ENCODE measurements at regions not wholly inside any gene's neighbourhood (a gene's known extent, or its start where the extent isn't known, plus 50 kb on each side); places are given as distances from the start of the nearest gene placed in this dataset.

- TF ChIP-seq, protein P1, sequence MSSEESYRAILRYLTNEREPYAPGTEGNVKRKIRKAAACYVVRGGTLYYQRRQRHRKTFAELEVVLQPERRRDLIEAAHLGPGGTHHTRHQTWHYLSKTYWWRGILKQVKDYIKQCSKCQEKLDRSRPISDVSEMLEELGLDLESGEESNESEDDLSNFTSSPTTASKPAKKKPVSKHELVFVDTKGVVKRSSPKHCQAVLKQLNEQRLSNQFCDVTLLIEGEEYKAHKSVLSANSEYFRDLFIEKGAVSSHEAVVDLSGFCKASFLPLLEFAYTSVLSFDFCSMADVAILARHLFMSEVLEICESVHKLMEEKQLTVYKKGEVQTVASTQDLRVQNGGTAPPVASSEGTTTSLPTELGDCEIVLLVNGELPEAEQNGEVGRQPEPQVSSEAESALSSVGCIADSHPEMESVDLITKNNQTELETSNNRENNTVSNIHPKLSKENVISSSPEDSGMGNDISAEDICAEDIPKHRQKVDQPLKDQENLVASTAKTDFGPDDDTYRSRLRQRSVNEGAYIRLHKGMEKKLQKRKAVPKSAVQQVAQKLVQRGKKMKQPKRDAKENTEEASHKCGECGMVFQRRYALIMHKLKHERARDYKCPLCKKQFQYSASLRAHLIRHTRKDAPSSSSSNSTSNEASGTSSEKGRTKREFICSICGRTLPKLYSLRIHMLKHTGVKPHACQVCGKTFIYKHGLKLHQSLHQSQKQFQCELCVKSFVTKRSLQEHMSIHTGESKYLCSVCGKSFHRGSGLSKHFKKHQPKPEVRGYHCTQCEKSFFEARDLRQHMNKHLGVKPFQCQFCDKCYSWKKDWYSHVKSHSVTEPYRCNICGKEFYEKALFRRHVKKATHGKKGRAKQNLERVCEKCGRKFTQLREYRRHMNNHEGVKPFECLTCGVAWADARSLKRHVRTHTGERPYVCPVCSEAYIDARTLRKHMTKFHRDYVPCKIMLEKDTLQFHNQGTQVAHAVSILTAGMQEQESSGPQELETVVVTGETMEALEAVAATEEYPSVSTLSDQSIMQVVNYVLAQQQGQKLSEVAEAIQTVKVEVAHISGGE (CRISPR knock-in tag; IDR thresholded peaks at IDR 0.05): no peak
- no peak for TF ChIP-seq ATF4 (CRISPR knock-in tag; IDR thresholded peaks at IDR 0.05)
Measured at GRCh38 chr13:108439556-108439955, 170.0 kb downstream of the TNFSF13B start (continued).

- no peak for DNase-seq (ENCODE audit: extremely low read depth in 1 of 4, low spot score in 3 of 4)
- intact Hi-C loops (cut with micrococcal nuclease): no loop called here
- WGBS (ENCODE audit: insufficient coverage, low coverage, missing lambda C conversion rate): 11% methylated on average over 6 of the region's 6 CpGs
- TF ChIP-seq YY1 (IDR thresholded peaks at IDR 0.05; ENCODE audit: borderline replicate concordance in 1 of 3, control insufficient read depth in 1 of 3, extremely low read depth in 1 of 3, insufficient read depth in 3 of 3, insufficient read length in 1 of 3, insufficient replicate concordance in 2 of 3, low read depth in 1 of 3, low read length in 2 of 3) (no peak), KDM2B (CRISPR knock-in tag; IDR thresholded peaks at IDR 0.05) (no peak), RFX5 (IDR thresholded peaks at IDR 0.05; ENCODE audit: low read depth, low read length) (no peak), POLR2AphosphoS2 (IDR thresholded peaks at IDR 0.05; ENCODE audit: low read length) (no peak), SP1 (CRISPR knock-in tag; IDR thresholded peaks at IDR 0.05) (no peak), ZNF217 (CRISPR knock-in tag; IDR thresholded peaks at IDR 0.05) (no peak), FOXM1 (IDR thresholded peaks at IDR 0.05; ENCODE audit: low read depth) (no peak), FOXM1 (CRISPR knock-in tag; IDR thresholded peaks at IDR 0.05; ENCODE audit: low read depth) (no peak)
- TF ChIP-seq, protein P2, sequence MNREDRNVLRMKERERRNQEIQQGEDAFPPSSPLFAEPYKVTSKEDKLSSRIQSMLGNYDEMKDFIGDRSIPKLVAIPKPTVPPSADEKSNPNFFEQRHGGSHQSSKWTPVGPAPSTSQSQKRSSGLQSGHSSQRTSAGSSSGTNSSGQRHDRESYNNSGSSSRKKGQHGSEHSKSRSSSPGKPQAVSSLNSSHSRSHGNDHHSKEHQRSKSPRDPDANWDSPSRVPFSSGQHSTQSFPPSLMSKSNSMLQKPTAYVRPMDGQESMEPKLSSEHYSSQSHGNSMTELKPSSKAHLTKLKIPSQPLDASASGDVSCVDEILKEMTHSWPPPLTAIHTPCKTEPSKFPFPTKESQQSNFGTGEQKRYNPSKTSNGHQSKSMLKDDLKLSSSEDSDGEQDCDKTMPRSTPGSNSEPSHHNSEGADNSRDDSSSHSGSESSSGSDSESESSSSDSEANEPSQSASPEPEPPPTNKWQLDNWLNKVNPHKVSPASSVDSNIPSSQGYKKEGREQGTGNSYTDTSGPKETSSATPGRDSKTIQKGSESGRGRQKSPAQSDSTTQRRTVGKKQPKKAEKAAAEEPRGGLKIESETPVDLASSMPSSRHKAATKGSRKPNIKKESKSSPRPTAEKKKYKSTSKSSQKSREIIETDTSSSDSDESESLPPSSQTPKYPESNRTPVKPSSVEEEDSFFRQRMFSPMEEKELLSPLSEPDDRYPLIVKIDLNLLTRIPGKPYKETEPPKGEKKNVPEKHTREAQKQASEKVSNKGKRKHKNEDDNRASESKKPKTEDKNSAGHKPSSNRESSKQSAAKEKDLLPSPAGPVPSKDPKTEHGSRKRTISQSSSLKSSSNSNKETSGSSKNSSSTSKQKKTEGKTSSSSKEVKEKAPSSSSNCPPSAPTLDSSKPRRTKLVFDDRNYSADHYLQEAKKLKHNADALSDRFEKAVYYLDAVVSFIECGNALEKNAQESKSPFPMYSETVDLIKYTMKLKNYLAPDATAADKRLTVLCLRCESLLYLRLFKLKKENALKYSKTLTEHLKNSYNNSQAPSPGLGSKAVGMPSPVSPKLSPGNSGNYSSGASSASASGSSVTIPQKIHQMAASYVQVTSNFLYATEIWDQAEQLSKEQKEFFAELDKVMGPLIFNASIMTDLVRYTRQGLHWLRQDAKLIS (CRISPR knock-in tag; IDR thresholded peaks at IDR 0.05): no peak
Measured at GRCh38 chr13:108444448-108444847, 174.9 kb downstream of the TNFSF13B start.

More at GRCh38 chr13:108444448-108444847, 174.9 kb downstream of the TNFSF13B start:
- H4K20me1 ChIP-seq (replicated peaks; ENCODE audit: control insufficient read depth, insufficient read depth, low read length): no peaks in the 10 kb centered on the region
- H3K27me3 ChIP-seq (ENCODE audit: control insufficient read depth in 2 of 2, insufficient read depth in 2 of 2, low read length in 2 of 2): no peaks in the 10 kb centered on the region
- in situ Hi-C loops (cut with MboI): no loop called here
- H3K79me2 ChIP-seq (ENCODE audit: control insufficient read depth, insufficient read depth, low read length): no peaks in the 10 kb centered on the region
- no peak overlapping the region for H3K9ac ChIP-seq (ENCODE audit: insufficient read depth in 1 of 2, low read depth in 2 of 2, low read length in 2 of 2)
- no peak overlapping the region for H3K27ac ChIP-seq (ENCODE audit: extremely low read depth, low read depth, low read length)
- no TSS peak for BruUV-seq (replicated peaks)
- H3K4me1 ChIP-seq (replicated peaks in 1 of 2; ENCODE audit: control insufficient read depth in 2 of 2, insufficient read depth in 2 of 2, low read length in 2 of 2): no peaks in the 10 kb centered on the region
- POLR2A ChIA-PET: no interaction called here
- FAIRE-seq (no peak), ATAC-seq (no peak)
- CTCF ChIA-PET (ENCODE audit: low intra/inter-chr PET ratio): no interaction called here
- no peak overlapping the region for H2AFZ ChIP-seq (ENCODE audit: low read depth, low read length)
- H3K9me3 ChIP-seq (replicated peaks; ENCODE audit: control insufficient read depth, insufficient read depth, low read depth, low read length): no peaks in the 10 kb centered on the region
- no peak overlapping the region for H3K4me2 ChIP-seq (ENCODE audit: insufficient read depth, low read length)
- no peak overlapping the region for H3K4me3 ChIP-seq
- H3K9me1 ChIP-seq (ENCODE audit: control insufficient read depth, insufficient read depth, low read length): no peaks in the 10 kb centered on the region
- no peaks in the 10 kb centered on the region for H3K36me3 ChIP-seq (ENCODE audit: control insufficient read depth, insufficient read depth, low read length)

Measured in K562 (cell line).